Keratinocyte (primary cell): ENCODE measurements at regions not wholly inside any gene's neighbourhood (a gene's known extent, or its start where the extent isn't known, plus 50 kb on each side); places are given as distances from the start of the nearest gene placed in this dataset.

Source experiments
- DNase-seq: peaks from one replicate; pipeline ENCODE4 v3.0.0-alpha.2; 2011; ENCODE audit warnings: low read depth, missing footprints, low spot score
- FAIRE-seq: peaks from 2 replicates; lab custom pipeline; 2011; peaks lifted over from hg19 to GRCh38; lab: Jason Lieb, UNC
- H2AFZ ChIP-seq: 2 replicates; pipeline ENCODE4 v1.6.0; 2012; ENCODE audit warnings: low read length, control low read depth, inconsistent platforms; ENCODE audit not compliant: control insufficient read depth
- H3K27ac ChIP-seq: 2 replicates; pipeline ENCODE4 v1.5.1; 2011; ENCODE audit warnings: low read length; ENCODE audit not compliant: control insufficient read depth, insufficient read depth
- H3K27me3 ChIP-seq: 3 replicates; pipeline ENCODE4 v1.6.0; 2011; ENCODE audit warnings: low read length; ENCODE audit not compliant: control insufficient read depth, insufficient read depth; ENCODE audit errors: extremely low read depth
- H3K36me3 ChIP-seq, 2 experiments: 2 replicates in 1 of 2; 3 replicates in 1 of 2; pipeline ENCODE4 v1.5.1; 2011; ENCODE audit warnings: low read length in 2 of 2, mild to moderate bottlenecking in 1 of 2; ENCODE audit not compliant: control insufficient read depth in 2 of 2, insufficient read depth in 2 of 2; ENCODE audit errors: extremely low read depth in 1 of 2
- H3K4me1 ChIP-seq: 3 replicates; pipeline ENCODE4 v1.5.1; 2011; ENCODE audit warnings: low read length; ENCODE audit not compliant: control insufficient read depth, insufficient read depth; ENCODE audit errors: extremely low read depth
- H3K4me2 ChIP-seq: 3 replicates; pipeline ENCODE4 v1.6.0; 2011; ENCODE audit warnings: low read depth, low read length; ENCODE audit not compliant: control insufficient read depth, insufficient read depth; ENCODE audit errors: extremely low read depth
- H3K4me3 ChIP-seq, 3 experiments: fragments of 200-600 bp in 1 of 3; sonication (generic) in 1 of 3; 2 replicates in 2 of 3; 3 replicates in 1 of 3; pipeline ENCODE4 v1.5.1; 2011 to 2016; ENCODE audit warnings: low read length in 3 of 3, mild to moderate bottlenecking in 3 of 3, control low read depth in 2 of 3, inconsistent platforms in 1 of 3, low read depth in 1 of 3, mixed read lengths in 1 of 3, mixed run types in 1 of 3, moderate library complexity in 1 of 3; ENCODE audit not compliant: control insufficient read depth in 2 of 3, insufficient read depth in 2 of 3; ENCODE audit errors: extremely low read depth in 1 of 3
- H3K79me2 ChIP-seq: 2 replicates; pipeline ENCODE4 v1.6.0; 2012; ENCODE audit warnings: low read length; ENCODE audit not compliant: control insufficient read depth, insufficient read depth
- H3K9ac ChIP-seq: 3 replicates; pipeline ENCODE4 v1.6.0; 2011; ENCODE audit warnings: low read length; ENCODE audit not compliant: control insufficient read depth, insufficient read depth; ENCODE audit errors: extremely low read depth
- H3K9me1 ChIP-seq: 3 replicates; pipeline ENCODE4 v1.6.0; 2011; ENCODE audit warnings: low read length; ENCODE audit not compliant: control insufficient read depth, insufficient read depth; ENCODE audit errors: extremely low read depth
- H3K9me3 ChIP-seq: 2 replicates; pipeline ENCODE4 v1.5.1; 2012; ENCODE audit warnings: low read depth, low read length; ENCODE audit not compliant: control insufficient read depth
- H4K20me1 ChIP-seq: 3 replicates; pipeline ENCODE4 v1.6.0; 2011; ENCODE audit warnings: low read length; ENCODE audit not compliant: control insufficient read depth, insufficient read depth; ENCODE audit errors: extremely low read depth
- EZH2 ChIP-seq: IDR thresholded peaks from one replicate; pipeline ENCODE4 v1.6.1; 2012; ENCODE audit warnings: inconsistent platforms, mild to moderate bottlenecking, low read length, moderate library complexity
- dilution Hi-C: fragments of 300-500 bp; cut with MboI; formaldehyde crosslinking; loops from one replicate; pipeline ENCODE4 v1.7.0; 2020; ENCODE audit warnings: low sequenced_read_pairs; ENCODE audit not compliant: extremely low pct_ligation_motif_present
- TF ChIP-seq, protein P1 (sequence below), 3 experiments: IDR thresholded peaks in 1 of 3; conservative IDR thresholded peaks in 1 of 3; optimal IDR thresholded peaks in 1 of 3; 2 replicates in 2 of 3; 3 replicates in 1 of 3; pipeline versions ENCODE3 to v1.5.1; 2011; ENCODE audit warnings: low read length in 3 of 3, mild to moderate bottlenecking in 3 of 3, moderate library complexity in 2 of 3, control low read depth in 1 of 3, inconsistent platforms in 1 of 3; ENCODE audit not compliant: insufficient read depth in 2 of 3; ENCODE audit errors: extremely low read depth in 1 of 3

DNA sequence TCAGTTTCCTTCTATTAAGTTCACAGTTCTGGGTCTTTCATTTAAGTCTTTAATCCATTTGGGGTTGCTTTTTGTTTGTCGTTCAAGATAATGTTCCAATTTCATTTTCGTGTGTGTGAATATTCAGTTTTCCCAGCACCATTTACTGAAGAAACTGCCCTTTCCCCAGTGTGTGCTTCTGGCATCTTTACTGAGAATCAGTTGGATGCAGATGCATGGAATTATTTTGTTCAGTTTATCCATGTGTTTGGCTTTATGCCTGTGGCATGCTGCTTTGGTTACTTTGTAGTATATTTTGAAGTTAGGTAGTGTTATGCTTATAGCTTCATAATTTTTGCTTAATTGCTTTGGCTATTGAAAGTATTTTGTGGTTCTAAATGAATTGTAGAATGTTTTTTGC, 163.8 kb upstream of the HDX start:
- no peaks in the 10 kb centered on the region for H3K36me3 ChIP-seq
- no peaks in the 10 kb centered on the region for H4K20me1 ChIP-seq
- H3K9me3 ChIP-seq, result no peaks in the 10 kb centered on the region
- H3K9me1 ChIP-seq, result no peaks in the 10 kb centered on the region
- no peak overlapping the region for H2AFZ ChIP-seq
- H3K4me1 ChIP-seq, result no peaks in the 10 kb centered on the region
- H3K27me3 ChIP-seq, result no peaks in the 10 kb centered on the region
- H3K4me3 ChIP-seq, result no peak overlapping the region
- dilution Hi-C loops, result no loop called here
- DNase-seq, result no peak
- no peak for FAIRE-seq
- H3K79me2 ChIP-seq, result no peaks in the 10 kb centered on the region
- no peak overlapping the region for H3K4me2 ChIP-seq
- H3K9ac ChIP-seq, result no peak overlapping the region
- H3K27ac ChIP-seq, result no peak overlapping the region
- no peak for TF ChIP-seq EZH2
- TF ChIP-seq, protein P1, sequence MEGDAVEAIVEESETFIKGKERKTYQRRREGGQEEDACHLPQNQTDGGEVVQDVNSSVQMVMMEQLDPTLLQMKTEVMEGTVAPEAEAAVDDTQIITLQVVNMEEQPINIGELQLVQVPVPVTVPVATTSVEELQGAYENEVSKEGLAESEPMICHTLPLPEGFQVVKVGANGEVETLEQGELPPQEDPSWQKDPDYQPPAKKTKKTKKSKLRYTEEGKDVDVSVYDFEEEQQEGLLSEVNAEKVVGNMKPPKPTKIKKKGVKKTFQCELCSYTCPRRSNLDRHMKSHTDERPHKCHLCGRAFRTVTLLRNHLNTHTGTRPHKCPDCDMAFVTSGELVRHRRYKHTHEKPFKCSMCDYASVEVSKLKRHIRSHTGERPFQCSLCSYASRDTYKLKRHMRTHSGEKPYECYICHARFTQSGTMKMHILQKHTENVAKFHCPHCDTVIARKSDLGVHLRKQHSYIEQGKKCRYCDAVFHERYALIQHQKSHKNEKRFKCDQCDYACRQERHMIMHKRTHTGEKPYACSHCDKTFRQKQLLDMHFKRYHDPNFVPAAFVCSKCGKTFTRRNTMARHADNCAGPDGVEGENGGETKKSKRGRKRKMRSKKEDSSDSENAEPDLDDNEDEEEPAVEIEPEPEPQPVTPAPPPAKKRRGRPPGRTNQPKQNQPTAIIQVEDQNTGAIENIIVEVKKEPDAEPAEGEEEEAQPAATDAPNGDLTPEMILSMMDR (optimal IDR thresholded peaks at IDR 0.05 in 1 of 3, IDR thresholded peaks at IDR 0.05 in 1 of 3, conservative IDR thresholded peaks at IDR 0.05 in 1 of 3; ENCODE audit: extremely low read depth in 1 of 3, insufficient read depth in 2 of 3, low read length in 3 of 3), result no peak

DNA sequence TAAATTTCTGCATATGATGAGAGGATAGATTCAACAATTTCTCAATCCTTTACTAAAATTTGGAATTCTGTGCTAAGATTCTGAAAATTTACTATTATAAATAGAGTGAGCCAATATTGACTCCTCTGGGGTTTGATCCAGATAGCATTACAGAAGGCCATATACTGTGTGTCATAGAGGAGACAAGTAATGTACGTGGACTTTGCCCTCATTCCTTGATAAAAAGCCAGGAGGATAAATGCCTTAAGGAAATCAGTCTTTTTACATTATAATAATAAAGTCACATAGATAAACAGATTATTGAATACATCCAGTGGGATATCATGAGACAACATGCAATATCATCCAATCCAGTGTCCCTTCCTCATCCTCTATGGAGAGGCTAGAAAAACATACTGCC, 188.0 kb upstream of the HDX start:
- dilution Hi-C loops, result no loop called here
- no peak for FAIRE-seq

More for the DNA sequence above, 188.0 kb upstream of the HDX start:
- Histone ChIP-seq H2AFZ (no peak overlapping the region), H4K20me1 (no peaks in the 10 kb centered on the region), H3K4me2 (no peak overlapping the region), H3K36me3 (no peaks in the 10 kb centered on the region), H3K9ac (no peak overlapping the region), H3K9me3 (no peaks in the 10 kb centered on the region), H3K27ac (no peak overlapping the region), H3K4me1 (no peaks in the 10 kb centered on the region), H3K27me3 (no peaks in the 10 kb centered on the region), H3K79me2 (no peaks in the 10 kb centered on the region), H3K4me3 (no peak overlapping the region), H3K9me1 (no peaks in the 10 kb centered on the region)
- no peak for DNase-seq
- TF ChIP-seq, protein P1 (optimal IDR thresholded peaks at IDR 0.05 in 1 of 3, IDR thresholded peaks at IDR 0.05 in 1 of 3, conservative IDR thresholded peaks at IDR 0.05 in 1 of 3; ENCODE audit: extremely low read depth in 1 of 3, insufficient read depth in 2 of 3, low read length in 3 of 3), result no peak
